Stimulated activated CD4-positive, alpha-beta T cell treated with anti-CD3 and anti-CD28 coated beads, Interleukin-1b, Interleukin-23, amount 100 ng/mL, for 48 hours (primary cell): ENCODE measurements at regions not wholly inside any gene's neighbourhood (a gene's known extent, or its start where the extent isn't known, plus 50 kb on each side); places are given as distances from the start of the nearest gene placed in this dataset.
"Not testable (repeated sequence)": the region's sequence is repeated elsewhere in the genome, so short reads cannot be mapped to it uniquely, and the experiment has no call there.

Experiments
- DNase-seq: peaks from one replicate; pipeline ENCODE4 v3.0.0-alpha.2; 2020

DNA sequence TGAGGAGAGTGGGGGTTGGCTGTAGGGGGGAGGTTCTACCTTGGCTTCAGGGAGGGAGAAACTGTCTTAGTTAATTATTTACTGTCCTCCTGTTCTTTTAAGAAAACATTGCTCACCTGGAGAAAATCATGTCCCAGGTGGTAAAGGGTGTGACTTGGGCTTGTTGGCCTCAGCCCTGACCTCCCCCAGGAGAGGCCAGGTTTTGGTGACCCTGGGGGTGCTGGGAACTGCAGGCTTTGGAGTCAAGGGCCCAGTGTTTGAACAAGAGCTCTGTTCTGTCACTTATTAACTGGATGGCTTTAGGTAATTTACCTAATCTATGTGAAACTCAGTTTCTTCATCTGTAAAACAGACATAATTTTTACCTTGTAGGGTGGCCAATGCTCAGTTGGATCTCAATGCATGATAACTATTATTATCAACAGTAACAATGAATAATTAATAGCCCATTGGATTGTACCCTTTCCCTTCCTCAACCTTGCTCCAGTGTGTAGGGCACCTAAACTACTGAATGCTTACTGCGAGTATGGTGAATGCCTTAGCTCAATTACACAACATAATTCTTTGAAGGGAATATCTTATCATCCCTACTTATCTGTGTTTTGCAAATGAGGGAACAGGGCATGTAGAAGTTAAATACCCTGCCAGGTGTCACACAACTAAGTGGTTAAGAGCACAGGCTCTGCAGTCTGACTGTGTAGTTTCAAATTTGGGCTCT is 959.4 kb upstream of the DEFB115 start:
- DNase-seq: not testable (repeated sequence)

DNA sequence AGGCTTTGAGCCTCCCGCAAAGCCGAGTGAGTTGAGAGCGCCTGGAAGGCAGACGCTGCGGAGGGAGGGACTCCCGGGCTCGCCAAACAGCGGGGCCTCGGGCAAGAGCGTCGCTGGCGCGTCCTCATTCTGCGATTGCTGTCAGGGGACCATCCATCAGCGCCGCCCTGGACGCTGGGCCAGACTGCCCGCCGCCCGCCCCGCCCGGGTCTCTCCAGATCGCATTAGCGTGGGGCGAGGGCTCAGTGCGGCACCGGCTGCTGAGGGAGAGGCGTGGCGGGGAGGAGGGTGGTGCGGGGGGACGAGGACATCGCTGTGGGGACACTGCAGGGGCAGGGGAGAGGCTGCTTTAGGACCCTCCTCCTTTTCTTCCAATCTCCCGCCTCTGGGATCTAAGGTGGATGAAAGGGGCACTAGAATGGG is 957.2 kb upstream of the DEFB115 start:
- DNase-seq: not testable (repeated sequence)

DNA sequence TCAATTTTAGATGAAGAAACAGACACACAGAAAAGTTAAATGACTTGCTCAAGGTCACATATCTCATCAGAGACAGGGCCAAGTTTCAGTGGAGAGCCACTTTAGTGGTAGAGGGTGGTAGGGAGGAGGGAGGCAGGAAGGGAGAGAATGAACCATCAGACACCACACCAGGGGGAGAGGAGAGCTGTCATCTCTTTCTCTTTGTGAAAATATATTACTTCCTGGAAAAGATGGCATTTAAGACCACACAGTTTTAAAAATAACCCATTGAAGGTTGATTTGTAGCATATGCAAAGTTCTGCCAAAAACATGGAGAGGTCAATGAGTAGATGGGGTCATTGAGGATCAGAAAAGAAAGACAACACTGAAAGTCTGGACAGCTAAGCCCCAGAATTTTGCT is 954.7 kb upstream of the DEFB115 start:
- DNase-seq: not testable (repeated sequence)

DNA sequence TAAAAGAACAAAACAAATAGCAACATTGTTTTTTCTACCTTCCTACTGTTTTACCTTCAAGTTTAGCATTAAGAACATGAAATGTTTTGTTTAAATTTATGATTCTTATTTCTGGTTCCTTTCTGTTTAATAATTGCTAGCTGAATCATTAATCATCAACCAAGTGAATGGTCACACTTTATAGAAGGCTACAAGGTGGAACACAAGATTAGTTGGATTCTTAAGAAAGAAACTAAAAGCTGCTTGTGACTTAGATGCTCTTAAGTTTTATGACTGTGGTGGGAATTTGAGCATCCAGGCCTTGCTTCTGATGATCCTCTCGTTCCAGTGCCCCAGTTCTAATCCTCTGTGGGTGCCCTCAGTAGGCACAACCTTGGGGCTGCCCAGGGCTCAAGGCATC is 947.5 kb upstream of the DEFB115 start:
- DNase-seq: not testable (repeated sequence)

DNA sequence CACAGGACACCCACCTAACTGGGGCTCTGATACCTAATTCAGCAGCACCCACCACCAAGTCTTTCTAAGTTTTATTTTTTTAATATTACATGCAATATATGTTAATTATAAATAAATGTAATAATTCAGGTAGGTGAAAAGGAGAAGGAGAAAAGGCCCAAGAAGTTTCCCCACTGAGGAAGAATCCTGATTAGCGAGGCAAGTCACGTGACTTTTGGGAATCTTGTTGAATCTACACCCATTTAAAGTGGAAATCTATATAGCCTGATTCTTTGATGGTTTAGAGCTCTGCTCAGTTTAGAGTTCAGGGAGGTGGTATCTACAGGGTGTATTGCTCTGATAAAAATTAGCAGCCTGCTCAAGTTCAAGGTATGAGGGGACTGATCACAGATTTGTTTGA is 947.1 kb upstream of the DEFB115 start:
- DNase-seq: not testable (repeated sequence)

DNA sequence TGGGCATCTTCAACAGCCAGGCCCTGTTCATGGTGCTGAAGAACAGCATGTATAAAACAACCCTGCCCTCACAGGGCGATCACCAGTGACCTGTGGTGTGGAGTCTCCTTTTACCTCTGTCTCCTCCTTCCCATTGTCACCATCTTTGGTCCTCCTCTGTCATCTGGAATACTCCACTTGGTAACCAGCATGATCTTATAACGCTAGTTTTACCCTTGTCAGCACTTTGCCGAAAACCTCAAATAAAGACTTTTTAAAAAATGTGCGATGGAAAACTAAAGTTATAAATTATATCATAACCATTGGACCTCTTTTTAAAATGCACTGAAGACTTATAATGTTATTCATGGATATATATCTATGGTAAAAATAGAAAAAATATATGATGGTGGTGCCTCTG is 945.2 kb upstream of the DEFB115 start:
- DNase-seq: not testable (repeated sequence)

DNA sequence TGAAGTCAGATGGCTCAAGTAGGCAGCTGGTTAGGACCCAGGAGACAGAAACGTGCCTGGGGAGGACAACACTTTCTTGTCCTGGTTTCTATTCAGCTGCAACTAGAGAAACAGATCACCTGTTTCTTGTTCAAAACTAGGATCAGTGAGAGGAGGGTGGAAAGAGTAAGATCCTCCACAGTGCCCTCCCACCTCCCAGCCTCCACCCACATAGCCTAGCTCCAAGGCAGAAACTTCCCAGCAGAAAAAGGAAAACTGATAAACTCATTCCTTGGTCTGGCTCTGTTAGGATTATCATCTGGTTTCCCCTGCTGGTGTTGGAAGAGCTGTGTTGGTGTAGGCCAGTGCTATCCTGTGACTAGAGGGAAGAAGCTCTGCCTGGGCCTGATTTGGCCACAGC is 943.8 kb upstream of the DEFB115 start:
- not testable (repeated sequence) for DNase-seq

DNA sequence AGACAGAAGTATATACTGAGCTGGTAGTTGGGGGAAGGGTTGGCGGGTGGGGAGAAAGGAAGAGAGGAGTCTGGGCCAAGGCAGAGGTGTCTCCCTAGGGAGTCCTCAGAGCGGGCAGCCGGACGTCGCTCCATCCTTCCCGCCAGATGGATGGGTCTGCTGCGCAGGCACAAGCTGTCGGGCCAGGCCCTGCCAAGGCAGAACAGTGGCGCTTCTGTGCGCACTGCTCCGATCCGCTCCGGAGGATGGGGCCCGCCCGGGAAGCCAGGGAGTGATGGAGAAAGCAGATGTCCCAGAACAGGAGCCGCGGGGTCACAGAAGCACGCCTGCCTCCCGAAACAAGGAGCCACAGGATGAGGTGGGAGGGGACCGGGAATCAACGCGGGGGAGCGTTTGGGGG is 941.4 kb upstream of the DEFB115 start:
- not testable (repeated sequence) for DNase-seq

DNA sequence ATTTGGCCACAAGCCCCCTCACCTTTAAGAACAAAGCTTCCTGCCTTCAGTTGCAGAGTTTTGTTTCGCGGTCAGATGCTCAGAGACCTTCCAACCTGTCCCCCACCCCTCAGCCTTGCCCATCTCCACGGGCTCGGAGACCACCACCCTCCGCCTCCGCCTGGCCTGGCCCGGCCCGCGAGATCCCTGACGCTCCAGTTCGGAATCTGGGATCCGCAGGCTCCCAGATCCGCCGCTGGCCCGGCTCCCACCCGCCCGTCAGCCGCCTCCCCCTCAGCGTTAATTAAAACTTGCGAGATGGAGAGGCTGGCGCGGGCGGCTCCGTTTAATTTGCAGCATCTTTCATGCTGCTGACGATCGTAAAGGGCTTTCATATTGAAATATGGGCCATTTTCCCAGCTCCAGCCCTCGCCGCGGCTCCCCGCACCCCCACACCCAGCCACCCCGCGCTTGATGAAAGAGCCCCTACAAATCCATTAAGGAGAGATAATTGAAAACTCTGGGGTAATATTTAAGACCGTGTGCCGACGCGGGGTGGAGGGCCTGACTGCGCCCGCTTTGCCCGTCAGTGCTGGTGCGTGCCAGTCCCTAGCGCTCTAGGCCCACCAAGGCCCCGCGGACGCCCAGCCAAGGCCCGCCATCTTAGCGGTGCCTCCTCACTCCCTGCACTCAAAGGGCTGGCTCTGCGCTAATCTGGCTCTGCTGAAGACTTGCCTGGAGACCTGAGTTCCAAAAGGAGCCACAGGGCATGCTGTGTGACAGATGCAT is 940.7 kb upstream of the DEFB115 start:
- not testable (repeated sequence) for DNase-seq

DNA sequence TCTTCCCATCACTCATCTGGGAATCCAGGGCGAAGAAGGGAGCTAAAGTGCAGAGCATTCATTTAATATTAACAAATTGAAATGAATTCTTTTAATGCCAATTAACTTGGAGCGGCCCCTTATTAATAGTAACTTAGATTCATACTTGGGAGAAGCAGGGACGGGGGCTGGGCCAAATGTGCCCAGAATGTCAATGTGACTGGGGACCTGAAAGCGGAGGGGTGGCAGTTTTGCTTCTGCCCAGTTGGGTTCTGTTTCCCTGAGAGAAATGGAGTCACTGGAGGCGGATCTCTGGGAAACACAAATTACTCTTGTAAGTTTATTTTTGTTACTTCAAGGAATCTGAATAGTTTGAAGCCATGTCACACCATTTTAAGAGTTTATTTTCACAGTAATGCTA is 923.7 kb upstream of the DEFB115 start:
- DNase-seq: not testable (repeated sequence)

DNA sequence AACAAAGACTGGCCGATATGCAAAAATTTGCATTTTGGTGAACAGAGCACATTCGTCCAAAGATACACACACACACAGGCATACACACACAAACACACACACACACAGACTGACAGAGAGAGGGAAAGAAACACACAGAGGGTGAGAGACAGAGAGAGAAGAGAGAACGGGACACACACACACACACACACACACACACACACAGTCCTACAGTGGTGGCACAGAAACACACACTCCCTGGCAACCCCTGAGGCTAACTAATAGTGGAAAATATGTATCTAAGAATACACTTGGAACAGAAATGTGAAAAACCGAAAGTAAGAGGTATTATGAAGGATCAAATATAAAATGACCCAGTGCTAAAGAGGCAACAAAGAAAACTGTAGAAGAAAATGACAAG is 919.9 kb upstream of the DEFB115 start:
- DNase-seq: not testable (repeated sequence)

DNA sequence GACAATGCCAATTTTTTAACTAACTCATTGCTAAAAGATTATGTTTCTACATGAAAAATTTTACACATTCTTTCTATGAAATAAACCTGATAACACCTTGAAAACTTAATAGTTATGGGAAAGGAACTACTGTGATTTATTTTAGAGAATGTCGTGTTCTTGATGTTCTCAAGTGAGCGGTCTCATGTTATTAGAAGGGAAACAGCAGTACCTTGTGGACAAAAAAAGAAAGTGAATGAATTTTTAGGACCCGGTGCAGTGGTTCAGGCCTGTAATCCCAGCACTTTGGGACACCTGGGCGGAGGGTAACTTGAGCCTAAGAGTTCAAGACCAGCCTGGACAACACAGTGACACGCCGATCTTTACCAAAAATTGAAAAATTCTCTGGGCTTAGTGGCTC is 908.5 kb upstream of the DEFB115 start:
- not testable (repeated sequence) for DNase-seq

DNA sequence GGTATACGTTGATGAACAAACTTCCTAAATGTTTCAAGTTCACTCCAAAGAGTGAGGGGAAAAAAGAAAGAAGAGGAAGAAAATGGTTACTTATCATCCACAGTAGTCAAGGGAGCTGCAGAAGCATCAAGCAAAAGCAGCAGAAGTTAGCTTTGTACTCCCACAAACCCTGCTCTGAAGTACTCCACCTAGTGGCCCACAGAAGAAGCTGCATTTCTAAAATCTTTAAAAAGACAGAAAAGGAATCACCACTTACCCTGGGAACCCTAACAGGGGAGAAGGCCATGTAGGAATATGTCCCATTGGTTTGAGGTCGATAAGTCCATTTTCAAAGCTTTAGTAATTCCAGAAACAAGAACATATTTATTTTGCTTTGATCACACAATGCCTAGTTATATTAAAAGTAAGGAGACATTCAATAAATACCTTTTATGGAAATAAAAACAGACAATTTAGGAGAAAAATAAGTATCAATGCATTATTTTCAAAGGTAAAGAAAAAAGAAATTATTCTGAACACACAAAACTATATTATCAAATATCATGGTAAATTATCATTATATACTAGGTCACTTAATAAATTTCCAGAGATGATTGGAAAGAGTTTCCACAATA is 900.5 kb upstream of the DEFB115 start:
- DNase-seq: not testable (repeated sequence)

DNA sequence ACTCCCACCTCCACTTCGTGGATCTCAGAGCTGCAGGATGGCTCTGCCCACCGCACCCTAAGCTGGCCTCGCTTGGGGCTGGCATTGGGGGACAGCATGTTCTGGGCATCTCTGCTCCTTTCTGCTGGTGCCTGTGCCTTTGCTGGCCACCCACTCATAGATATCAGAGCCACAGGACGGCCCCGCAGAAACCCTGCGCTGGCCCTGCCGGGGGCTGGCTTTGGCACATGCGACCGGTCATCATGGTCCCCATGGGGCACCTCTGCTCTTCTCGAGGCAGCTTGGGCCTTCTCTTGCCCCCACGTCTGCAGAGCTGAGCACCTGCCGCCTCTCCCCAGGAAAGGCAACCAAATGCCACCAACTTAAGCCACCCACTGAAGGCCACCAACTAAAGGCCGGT is 895.7 kb upstream of the DEFB115 start:
- DNase-seq: not testable (repeated sequence)

DNA sequence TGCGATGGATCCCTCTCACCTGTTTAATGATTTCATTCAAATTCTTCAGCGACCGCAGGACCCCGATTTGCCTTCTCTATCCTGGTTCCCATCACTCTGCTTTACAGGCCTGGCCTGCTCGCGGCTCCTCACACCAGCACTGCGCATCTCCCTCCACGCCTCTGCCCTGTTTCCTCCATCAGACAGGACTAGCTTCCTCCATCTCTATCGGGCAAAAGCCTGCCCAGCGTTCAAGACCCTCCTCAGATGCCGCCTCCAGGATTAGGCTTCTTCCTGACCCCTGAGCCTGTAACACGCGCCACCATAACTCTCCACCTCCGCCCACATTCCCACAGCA is 881.1 kb upstream of the DEFB115 start:
- DNase-seq: not testable (repeated sequence)

DNA sequence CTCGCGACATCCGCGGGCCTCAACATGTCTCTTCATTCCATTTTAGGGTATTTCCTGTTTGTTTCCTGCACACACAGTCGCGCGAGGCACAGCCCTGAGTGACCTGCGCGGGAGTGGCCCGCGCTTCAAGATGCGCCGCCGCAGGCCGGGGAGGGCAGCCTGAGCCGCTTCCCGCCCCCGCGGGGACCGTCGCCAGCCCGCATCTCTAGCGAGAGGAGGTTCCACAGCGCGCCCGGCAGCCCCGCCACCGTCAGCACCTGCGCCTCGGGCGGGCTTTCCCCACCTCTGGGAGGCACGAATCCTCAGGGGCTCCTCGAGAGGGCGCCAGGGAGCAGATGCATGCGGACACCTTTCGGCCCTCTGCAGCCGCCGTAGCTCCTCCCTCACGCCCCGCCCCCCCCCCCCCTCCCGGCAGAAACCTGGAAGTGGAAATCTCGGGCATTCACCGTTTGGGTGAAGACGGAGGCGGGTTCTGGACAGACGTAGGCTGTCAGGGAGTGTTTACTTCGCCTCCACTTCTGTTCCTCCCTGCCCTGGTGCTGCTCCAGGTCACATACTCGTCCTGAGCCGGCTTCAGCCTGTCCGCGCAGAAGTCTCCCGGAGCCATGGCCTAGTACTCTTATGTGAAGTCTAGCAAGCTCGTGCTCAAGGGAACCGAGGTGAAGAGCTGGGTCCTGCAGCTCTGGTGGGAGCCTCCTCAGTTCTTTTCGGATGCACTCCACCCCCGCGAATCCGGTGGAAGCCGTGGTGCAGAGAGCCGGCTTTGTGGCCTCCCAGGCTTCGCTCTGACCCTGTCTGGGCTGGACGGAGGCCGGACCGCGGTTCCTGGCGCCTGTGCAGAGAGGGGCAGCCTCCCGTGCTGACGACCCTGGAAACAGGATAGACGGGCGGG is 880.5 kb upstream of the DEFB115 start:
- peak; percentile 91 for DNase-seq

DNA sequence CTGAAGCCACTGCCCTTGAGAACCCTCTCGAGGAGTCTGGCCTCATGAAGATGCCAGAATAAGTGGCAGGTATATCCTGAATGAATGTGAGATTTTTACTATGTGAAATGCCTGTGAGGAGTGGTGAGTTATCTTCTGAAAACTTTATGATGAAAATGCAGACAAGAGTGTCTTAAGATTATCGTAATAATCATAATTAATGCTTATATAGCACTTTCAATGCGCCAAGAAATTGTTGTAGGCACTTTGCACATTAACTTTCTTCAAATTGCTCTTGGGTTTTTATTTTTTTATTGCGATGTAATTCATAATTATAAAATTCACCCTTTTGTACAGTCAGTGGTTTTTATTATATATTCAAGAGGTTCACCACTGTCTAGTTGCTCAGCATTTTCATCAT is 879.1 kb upstream of the DEFB115 start:
- not testable (repeated sequence) for DNase-seq

DNA sequence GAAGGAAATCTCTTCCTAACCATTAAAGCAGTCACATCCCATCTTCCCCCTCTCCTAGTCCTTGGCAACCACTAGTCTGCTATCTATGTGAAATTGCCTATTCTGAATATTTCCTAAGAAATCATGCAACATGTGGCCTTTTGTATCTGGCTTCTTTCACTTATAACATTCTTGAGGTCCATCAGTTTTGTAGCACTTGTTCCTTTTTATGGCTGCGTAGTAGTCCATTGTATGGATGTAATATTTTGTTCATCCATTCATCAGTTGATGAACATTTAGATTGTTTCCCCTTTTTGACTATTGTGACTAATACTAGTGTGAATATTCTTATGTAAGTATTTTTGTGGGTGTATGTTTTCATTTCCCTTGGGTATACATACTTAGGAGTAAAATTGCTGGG is 878.7 kb upstream of the DEFB115 start:
- not testable (repeated sequence) for DNase-seq

DNA sequence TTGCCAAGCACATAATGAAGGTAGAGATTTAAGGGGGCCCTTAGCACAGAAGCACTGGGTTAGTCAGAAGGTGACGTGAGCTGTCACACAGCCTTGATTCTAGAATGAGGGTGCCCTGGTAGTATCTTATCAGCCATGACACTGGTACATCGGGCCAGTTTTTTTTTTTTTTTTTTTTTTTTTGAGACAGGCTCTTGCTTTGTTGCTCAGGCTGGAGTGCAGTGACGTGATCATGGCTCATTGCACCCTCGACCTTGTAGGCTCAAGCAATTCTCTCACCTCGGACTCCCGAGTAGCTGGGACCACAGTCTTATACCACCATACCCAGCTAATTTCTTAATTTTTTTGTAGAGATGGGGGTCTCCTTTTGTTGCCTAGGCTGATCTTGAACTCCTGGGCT is 872.6 kb upstream of the DEFB115 start:
- not testable (repeated sequence) for DNase-seq

DNA sequence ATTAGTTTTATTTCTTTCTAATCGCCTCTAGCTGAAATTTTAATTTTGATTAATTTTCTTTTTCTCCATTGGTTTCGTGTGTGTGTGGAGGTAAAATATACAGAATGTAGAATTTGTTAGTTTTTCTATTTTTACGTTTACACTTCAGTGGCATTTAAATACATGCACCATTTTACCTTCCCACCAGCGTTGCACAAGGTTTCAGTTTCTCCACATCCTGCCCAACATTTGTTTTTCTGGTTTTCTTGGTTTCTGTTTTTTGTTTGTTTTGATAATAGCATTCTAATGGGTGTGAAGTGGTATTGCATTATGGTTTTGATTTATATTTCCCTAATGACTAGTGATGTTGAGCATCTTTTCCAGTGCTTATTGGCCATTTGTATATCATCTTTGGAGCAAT is 871.4 kb upstream of the DEFB115 start:
- DNase-seq: not testable (repeated sequence)

DNA sequence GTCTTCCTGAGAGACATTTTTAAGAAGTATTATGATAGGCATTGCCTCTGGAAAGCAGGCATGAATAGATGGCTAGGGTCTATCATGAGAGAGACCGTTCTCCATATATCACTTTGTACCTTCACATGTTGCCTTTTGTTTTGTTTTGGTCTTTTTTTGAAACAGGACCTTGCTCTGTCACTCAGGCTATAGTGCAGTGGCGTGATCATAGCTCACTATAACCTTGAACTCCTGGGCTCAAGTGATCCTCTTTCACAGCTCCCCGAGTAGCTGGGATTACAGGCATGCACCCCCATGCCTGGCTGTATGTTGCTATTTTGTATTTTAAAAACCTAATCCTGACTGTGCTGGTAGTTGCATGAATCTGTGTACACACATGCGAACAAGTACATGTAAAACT is 869.6 kb upstream of the DEFB115 start:
- DNase-seq: not testable (repeated sequence)

DNA sequence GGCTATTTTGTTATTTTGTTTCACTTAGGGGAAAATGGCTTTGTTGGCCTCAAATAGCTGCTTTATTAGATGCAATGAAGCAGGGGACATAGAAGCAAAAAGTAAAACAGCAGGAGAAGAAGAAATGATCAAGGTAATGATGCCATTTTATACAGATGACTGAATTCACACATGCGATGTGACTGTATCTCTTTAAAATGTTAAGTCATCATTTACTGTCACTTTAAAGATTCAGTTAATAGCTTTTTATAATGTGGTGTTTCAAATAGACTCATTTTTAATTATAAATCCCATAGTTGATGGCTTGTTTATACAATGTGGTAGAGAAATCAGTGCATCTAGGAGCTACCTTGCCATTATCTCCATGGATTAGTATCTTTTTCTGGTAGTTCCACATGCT is 863.9 kb upstream of the DEFB115 start:
- DNase-seq: not testable (repeated sequence)

DNA sequence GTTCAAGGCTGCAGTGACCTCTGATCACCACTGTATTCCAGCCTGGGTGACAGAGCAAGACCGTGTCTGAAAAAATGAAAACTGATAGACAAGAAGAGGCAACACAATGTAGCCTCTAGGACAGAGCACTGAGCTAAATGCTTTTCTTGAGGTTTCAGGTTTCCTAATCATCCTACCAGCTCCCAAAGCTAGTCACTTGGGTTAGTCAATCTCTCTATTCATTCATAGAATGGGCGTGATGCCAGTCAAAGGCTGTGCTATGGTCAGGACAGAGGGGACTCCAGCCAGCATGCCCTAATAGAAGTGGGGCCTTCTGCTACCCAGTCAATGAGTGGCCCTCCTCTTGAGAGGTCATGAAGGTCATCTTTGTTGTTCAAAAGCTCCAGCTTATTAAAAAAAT is 860.4 kb upstream of the DEFB115 start:
- DNase-seq: not testable (repeated sequence)
